Gastrocnemius medialis (tissue), 4 donors: ENCODE measurements at regions not wholly inside any gene's neighbourhood (a gene's known extent, or its start where the extent isn't known, plus 50 kb on each side); places are given as distances from the start of the nearest gene placed in this dataset.

ENCODE experiments used
- POLR2A ChIP-seq, 2 donors: fragments of 450-650 bp; IDR thresholded peaks; one replicate each; pipeline ENCODE4 v1.6.1; 2017; ENCODE audit warnings: antibody characterized with exemption in 2 of 2, mild to moderate bottlenecking in 2 of 2, moderate library complexity in 2 of 2
- TF ChIP-seq, protein P1 (sequence below), 5 experiments: fragments of 450-650 bp in 3 of 5; fragments of 200-600 bp in 2 of 5; sonication (generic) in 2 of 5; IDR thresholded peaks in 4 of 5; conservative IDR thresholded peaks in 1 of 5; 1 replicate in 4 of 5; 2 replicates in 1 of 5; pipeline ENCODE4 v1.5.1; 2016 to 2019; ENCODE audit warnings: antibody characterized with exemption in 5 of 5, mild to moderate bottlenecking in 3 of 5, moderate library complexity in 3 of 5

DNA sequence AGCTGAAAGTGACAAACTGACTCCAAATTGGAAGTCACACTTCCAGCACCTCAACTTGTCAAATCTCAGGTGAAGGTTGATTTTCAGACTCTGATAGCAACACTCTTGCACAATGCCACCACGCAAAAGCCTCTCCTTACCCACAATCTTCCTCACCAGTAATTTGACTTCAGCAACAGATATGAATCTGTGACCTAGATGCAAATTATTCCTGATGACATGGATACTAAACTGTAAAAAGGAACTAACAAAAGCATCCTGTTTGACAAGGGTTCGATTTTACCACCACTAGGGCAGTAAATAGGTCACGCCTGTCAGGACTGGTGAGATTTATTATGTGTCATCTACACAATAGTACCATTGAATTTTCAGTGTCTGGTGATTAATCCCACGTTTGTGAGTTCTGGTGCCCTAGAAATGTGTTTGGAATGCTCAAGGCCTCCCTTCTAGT lies 134.4 kb upstream of the COL21A1 start:
- TF ChIP-seq, protein P1, sequence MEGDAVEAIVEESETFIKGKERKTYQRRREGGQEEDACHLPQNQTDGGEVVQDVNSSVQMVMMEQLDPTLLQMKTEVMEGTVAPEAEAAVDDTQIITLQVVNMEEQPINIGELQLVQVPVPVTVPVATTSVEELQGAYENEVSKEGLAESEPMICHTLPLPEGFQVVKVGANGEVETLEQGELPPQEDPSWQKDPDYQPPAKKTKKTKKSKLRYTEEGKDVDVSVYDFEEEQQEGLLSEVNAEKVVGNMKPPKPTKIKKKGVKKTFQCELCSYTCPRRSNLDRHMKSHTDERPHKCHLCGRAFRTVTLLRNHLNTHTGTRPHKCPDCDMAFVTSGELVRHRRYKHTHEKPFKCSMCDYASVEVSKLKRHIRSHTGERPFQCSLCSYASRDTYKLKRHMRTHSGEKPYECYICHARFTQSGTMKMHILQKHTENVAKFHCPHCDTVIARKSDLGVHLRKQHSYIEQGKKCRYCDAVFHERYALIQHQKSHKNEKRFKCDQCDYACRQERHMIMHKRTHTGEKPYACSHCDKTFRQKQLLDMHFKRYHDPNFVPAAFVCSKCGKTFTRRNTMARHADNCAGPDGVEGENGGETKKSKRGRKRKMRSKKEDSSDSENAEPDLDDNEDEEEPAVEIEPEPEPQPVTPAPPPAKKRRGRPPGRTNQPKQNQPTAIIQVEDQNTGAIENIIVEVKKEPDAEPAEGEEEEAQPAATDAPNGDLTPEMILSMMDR (IDR thresholded peaks at IDR 0.05 in 4 of 5, conservative IDR thresholded peaks at IDR 0.05 in 1 of 5), result no peak
- no peak for TF ChIP-seq POLR2A (IDR thresholded peaks at IDR 0.05)
